WTC11 (cell line): ENCODE measurements at regions not wholly inside any gene's neighbourhood (a gene's known extent, or its start where the extent isn't known, plus 50 kb on each side); places are given as distances from the start of the nearest gene placed in this dataset.

Source experiments
- ATAC-seq: fragments of 200-7000 bp; cut with Tn5 transposase; 2 replicates; pipeline ENCODE4 v1.10.0; 2021; ENCODE audit warnings: mild to moderate bottlenecking, moderate library complexity
- CTCF ChIA-PET: fragments of 300-600 bp; sonication (Branson Sonifier 250); formaldehyde crosslinking; loops from one replicate; lab custom pipeline; 2021; ENCODE audit warnings: antibody characterized with exemption; lab: Charles Lee
- POLR2A ChIA-PET: fragments of 350-600 bp; sonication (Branson Sonifier 250); formaldehyde crosslinking; loops from one replicate; lab custom pipeline; 2021; ENCODE audit warnings: antibody characterized with exemption; lab: Charles Lee
- DNase-seq: peaks from one replicate; pipeline ENCODE4 v3.0.0; 2021; ENCODE audit warnings: low spot score
- H3K27ac Mint-ChIP-seq: 2 replicates; pipeline ENCODE4 v1.8.0; 2021; ENCODE audit warnings: mixed read lengths
- H3K27me3 Mint-ChIP-seq: 2 replicates; pipeline ENCODE4 v1.8.0; 2021; ENCODE audit warnings: low read depth, mild to moderate bottlenecking, moderate library complexity, mixed read lengths
- H3K36me3 Mint-ChIP-seq: 2 replicates; pipeline ENCODE4 v1.8.0; 2021; ENCODE audit warnings: mixed read lengths
- H3K4me1 Mint-ChIP-seq: 2 replicates; pipeline ENCODE4 v1.8.0; 2022; ENCODE audit warnings: mixed read lengths
- H3K4me3 Mint-ChIP-seq: 2 replicates; pipeline ENCODE4 v1.8.0; 2021; ENCODE audit warnings: mild to moderate bottlenecking, moderate library complexity, mixed read lengths
- H3K9me3 Mint-ChIP-seq: 2 replicates; pipeline ENCODE4 v1.8.0; 2021; ENCODE audit warnings: mixed read lengths
- AR ChIP-seq: fragments of 250-450 bp; sonication (Bioruptor Pico); IDR thresholded peaks from 2 replicates; pipeline ENCODE4 v1.9.0; 2021; ENCODE audit warnings: mild to moderate bottlenecking
- CBFB ChIP-seq: sonication (generic); formaldehyde crosslinking; IDR thresholded peaks from 2 replicates; pipeline ENCODE4 v1.8.1; 2022; ENCODE audit warnings: mild to moderate bottlenecking, low read depth, missing genetic modification reagents
- CTCF ChIP-seq: fragments of 200-600 bp; IDR thresholded peaks from 2 replicates; pipeline ENCODE4 v1.8.0; 2022; ENCODE audit warnings: antibody characterized with exemption
- E2F5 ChIP-seq: sonication (generic); formaldehyde crosslinking; IDR thresholded peaks from 2 replicates; pipeline ENCODE4 v1.8.1; 2022; ENCODE audit warnings: mild to moderate bottlenecking, moderate library complexity, missing genetic modification reagents
- ETV6 ChIP-seq: sonication (generic); formaldehyde crosslinking; IDR thresholded peaks from 2 replicates; pipeline ENCODE4 v1.8.1; 2022; ENCODE audit warnings: mild to moderate bottlenecking, missing genetic modification reagents
- GRHL2 ChIP-seq: fragments of 250-450 bp; sonication (Bioruptor Pico); IDR thresholded peaks from 2 replicates; pipeline ENCODE4 v1.8.0; 2022; ENCODE audit warnings: mild to moderate bottlenecking, moderate library complexity; ENCODE audit not compliant: insufficient replicate concordance, severe bottlenecking
- HMGXB4 ChIP-seq: sonication (generic); formaldehyde crosslinking; IDR thresholded peaks from 2 replicates; pipeline ENCODE4 v1.8.1; 2023; ENCODE audit warnings: mild to moderate bottlenecking, moderate library complexity, missing genetic modification reagents
- IRF1 ChIP-seq: sonication (generic); formaldehyde crosslinking; IDR thresholded peaks from 2 replicates; pipeline ENCODE4 v1.8.0; 2023; ENCODE audit warnings: missing genetic modification reagents
- JUN ChIP-seq: sonication (generic); formaldehyde crosslinking; IDR thresholded peaks from 2 replicates; pipeline ENCODE4 v1.8.0; 2023; ENCODE audit warnings: mild to moderate bottlenecking, missing genetic modification reagents
- MLX ChIP-seq: sonication (generic); formaldehyde crosslinking; IDR thresholded peaks from 2 replicates; pipeline ENCODE4 v1.8.1; 2023; ENCODE audit warnings: mild to moderate bottlenecking, missing genetic modification reagents, moderate library complexity
- NFE2L1 ChIP-seq: sonication (generic); formaldehyde crosslinking; IDR thresholded peaks from 2 replicates; pipeline ENCODE4 v1.8.1; 2023; ENCODE audit warnings: missing genetic modification reagents
- PREB ChIP-seq: sonication (generic); formaldehyde crosslinking; IDR thresholded peaks from 2 replicates; pipeline ENCODE4 v1.8.1; 2022; ENCODE audit warnings: mild to moderate bottlenecking, missing genetic modification reagents, moderate library complexity, borderline replicate concordance
- PRRX2 ChIP-seq: fragments of 250-450 bp; sonication (Bioruptor Pico); IDR thresholded peaks from 2 replicates; pipeline ENCODE4 v1.8.0; 2021; ENCODE audit warnings: mild to moderate bottlenecking
- TEAD4 ChIP-seq: sonication (generic); formaldehyde crosslinking; IDR thresholded peaks from 2 replicates; pipeline ENCODE4 v1.8.0; 2022; ENCODE audit warnings: mild to moderate bottlenecking, missing genetic modification reagents
- USF2 ChIP-seq: sonication (generic); formaldehyde crosslinking; IDR thresholded peaks from 2 replicates; pipeline ENCODE4 v1.8.1; 2023; ENCODE audit warnings: mild to moderate bottlenecking, missing genetic modification reagents, moderate library complexity
- ZBTB21 ChIP-seq: sonication (generic); formaldehyde crosslinking; IDR thresholded peaks from 2 replicates; pipeline ENCODE4 v1.8.1; 2023; ENCODE audit warnings: mild to moderate bottlenecking, missing genetic modification reagents, borderline replicate concordance
- ZMAT4 ChIP-seq: fragments of 250-450 bp; sonication (Bioruptor Pico); IDR thresholded peaks from 2 replicates; pipeline ENCODE4 v1.9.0; 2021; ENCODE audit warnings: mild to moderate bottlenecking
- ZNF121 ChIP-seq: sonication (generic); formaldehyde crosslinking; IDR thresholded peaks from 2 replicates; pipeline ENCODE4 v1.8.0; 2023; ENCODE audit warnings: missing genetic modification reagents
- ZNF232 ChIP-seq: sonication (generic); formaldehyde crosslinking; IDR thresholded peaks from 2 replicates; pipeline ENCODE4 v1.8.0; 2022; ENCODE audit warnings: mild to moderate bottlenecking, missing genetic modification reagents
- ZNF532 ChIP-seq: fragments of 250-450 bp; sonication (Bioruptor Pico); IDR thresholded peaks from 2 replicates; pipeline ENCODE4 v1.9.0; 2021; ENCODE audit warnings: mild to moderate bottlenecking, borderline replicate concordance

- POLR2A ChIA-PET: no interaction called here
- CTCF ChIA-PET: no interaction called here
- no peak for DNase-seq
- Mint-ChIP-seq H3K27ac (no peak overlapping the region), H3K4me3 (no peak overlapping the region), H3K9me3 (peaks cover 5% of the 10 kb centered on the region), H3K27me3 (peaks cover 6% of the 10 kb centered on the region; the same call in 1 of the 2 replicates), H3K4me1 (peaks cover 38% of the 10 kb centered on the region), H3K36me3 (0 out of 2 replicates have a peak, but pooled peaks cover 4% of the 10 kb centered on the region)
- no peak for ATAC-seq
- TF ChIP-seq E2F5 (CRISPR knock-in tag) (no peak), CBFB (CRISPR knock-in tag) (no peak), AR (CRISPR knock-in tag) (no peak), ZNF532 (no peak), CTCF (no peak), GRHL2 (no peak), PREB (CRISPR knock-in tag) (no peak)
Measured at GRCh38 chr5:125578551-125578950, 832.1 kb upstream of the ZNF608 start.

GRCh38 chr5:125579182-125579581 is 832.7 kb upstream of the ZNF608 start:
- POLR2A ChIA-PET: no interaction called here
- TF ChIP-seq PRRX2 (no peak), ETV6 (no peak), ZNF121 (CRISPR knock-in tag) (no peak), MLX (CRISPR knock-in tag) (no peak), TEAD4 (CRISPR knock-in tag) (no peak), USF2 (CRISPR knock-in tag) (no peak), JUN (CRISPR knock-in tag) (no peak), ZBTB21 (CRISPR knock-in tag) (no peak), NFE2L1 (CRISPR knock-in tag) (no peak), HMGXB4 (CRISPR knock-in tag) (no peak), IRF1 (CRISPR knock-in tag) (no peak), ZMAT4 (CRISPR knock-in tag) (no peak), ZNF232 (CRISPR knock-in tag) (no peak)

More at GRCh38 chr5:125579182-125579581, 832.7 kb upstream of the ZNF608 start:
- CTCF ChIA-PET: no interaction called here
- Mint-ChIP-seq H3K4me1 (peaks cover 40% of the 10 kb centered on the region), H3K4me3 (no peak overlapping the region), H3K9me3 (peaks cover 5% of the 10 kb centered on the region), H3K27me3 (peaks cover 6% of the 10 kb centered on the region; the same call in 1 of the 2 replicates), H3K36me3 (0 out of 2 replicates have a peak, but pooled peaks cover 4% of the 10 kb centered on the region), H3K27ac (no peak overlapping the region)
- ATAC-seq (no peak), DNase-seq (no peak)
